Jurkat, Clone E6-1 (cell line): ENCODE measurements at regions not wholly inside any gene's neighbourhood (a gene's known extent, or its start where the extent isn't known, plus 50 kb on each side); places are given as distances from the start of the nearest gene placed in this dataset.
"Not testable (repeated sequence)": the region's sequence is repeated elsewhere in the genome, so short reads cannot be mapped to it uniquely, and the experiment has no call there.

Source experiments
- DNase-seq: peaks from one replicate; pipeline ENCODE4 v3.0.0-alpha.2; 2011; ENCODE audit warnings: low read depth, low spot score
- H3K4me3 ChIP-seq: 2 replicates; pipeline ENCODE4 v1.5.1; 2011; ENCODE audit warnings: mild to moderate bottlenecking, low read length, control low read depth, moderate library complexity

DNA sequence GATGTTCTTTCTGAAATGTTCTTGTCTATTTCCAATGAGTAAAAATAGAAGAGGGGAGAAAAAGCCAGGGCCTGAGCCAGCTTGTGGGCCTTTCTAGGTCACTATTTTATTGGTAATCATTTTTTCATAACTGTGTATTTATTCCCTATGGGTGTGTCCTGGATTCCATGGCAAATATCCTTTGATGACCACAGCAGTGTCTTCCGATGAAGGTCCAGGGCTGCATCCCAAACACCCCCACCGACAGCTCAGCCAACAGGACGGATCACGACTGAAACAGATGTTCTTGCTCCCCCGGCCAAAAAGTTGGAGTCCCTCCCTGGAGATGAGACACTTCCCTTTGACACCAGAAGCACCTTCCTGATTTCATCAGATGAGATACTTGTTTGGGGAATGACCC lies 105.4 kb upstream of the PLEKHG1 start:
- DNase-seq: no peak
- H3K4me3 ChIP-seq: no peak overlapping the region

DNA sequence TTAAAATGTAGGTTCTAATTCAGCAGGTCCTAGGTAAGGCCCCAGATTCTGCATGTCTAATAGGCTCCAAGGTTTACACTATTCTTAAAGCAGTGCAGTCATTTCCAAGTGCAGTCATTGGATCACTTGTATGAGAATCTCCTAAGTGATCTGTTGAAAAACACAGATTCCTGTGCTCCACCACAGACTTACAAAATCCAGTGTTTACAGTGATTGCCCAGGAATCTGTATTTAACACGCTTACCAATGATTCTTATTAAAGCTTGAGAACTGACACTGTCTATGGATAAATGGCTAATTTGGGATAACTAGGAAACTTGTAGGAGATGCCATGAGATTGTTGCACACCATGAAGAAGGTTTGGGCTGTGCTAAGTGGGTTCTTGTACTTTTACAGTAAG lies 104.6 kb upstream of the PLEKHG1 start:
- no peak for DNase-seq
- no peak overlapping the region for H3K4me3 ChIP-seq

DNA sequence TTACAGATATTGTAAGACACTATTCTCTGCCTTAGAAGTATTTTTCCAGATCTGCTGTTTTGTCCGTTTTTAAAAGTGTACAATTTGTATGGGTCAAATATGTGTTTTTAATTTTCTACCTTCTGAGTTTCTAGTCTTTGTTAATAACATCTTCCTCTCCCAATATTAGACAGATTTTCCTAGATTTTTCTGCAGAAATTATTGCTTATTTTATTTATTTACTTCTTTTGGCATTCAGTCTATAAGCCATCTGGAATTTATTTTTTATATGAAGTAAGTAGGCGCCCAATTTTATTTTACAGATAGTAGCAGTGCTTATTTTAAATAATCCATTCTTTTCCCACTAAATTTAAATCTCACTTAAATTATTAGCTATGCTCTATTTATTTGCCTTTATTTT lies 103.1 kb upstream of the PLEKHG1 start:
- H3K4me3 ChIP-seq: no peak overlapping the region
- no peak for DNase-seq

DNA sequence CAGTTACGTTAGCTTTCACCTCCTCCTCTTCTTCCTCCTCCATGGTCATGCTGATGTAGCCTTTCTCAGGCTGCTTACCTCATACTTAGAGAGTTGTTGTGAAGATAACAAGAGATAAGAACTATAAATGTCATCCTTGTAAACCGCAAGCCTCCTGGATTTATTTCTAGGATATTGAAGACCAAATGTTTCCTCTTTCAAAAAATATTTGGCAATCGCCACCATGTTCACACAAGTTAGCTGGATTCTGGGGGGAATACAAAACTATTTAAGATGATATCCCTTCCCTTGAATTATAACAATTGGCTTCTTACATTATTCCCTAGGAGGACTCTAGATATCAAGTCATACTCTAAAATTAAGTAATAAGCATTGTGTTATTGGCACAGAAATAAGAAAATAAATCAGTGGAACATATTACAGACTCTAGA lies 99.8 kb upstream of the PLEKHG1 start:
- DNase-seq: no peak
- no peak overlapping the region for H3K4me3 ChIP-seq

DNA sequence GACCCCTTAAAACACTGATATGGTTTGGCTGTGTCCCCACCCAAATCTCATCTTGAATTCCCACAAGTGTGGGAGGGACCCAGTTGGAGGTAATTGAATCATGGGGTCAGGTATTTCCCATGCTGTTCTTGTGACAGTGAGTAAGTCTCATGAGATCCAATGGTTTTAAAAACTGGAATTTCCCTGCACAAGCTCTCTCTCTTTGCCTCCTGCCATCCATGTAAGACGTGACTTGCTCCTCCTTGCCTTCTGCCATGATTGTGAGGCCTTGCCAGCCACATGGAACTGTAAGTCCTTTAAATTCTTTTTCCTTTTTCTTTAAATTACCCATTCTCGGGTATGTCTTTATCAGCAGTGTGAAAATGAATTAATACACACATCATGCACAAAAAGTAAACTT lies 99.1 kb upstream of the PLEKHG1 start:
- not testable (repeated sequence) for H3K4me3 ChIP-seq

DNA sequence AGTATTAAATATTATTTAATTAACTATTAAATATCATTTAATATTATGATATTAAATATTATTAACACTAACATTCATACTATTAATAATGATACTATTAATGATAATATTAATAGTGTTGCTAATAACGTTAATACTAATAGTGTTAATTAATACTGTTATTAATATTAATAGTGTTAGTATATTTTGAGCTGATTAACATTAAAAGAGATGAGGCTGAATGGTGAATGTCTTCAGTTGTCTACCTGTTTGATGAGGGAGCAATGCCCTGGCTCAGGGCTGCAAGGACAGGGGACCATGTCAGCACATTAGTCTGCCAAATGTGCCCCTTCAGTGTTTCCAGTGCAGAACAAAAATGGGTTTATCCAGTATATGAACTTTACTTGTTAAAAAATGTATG lies 96.6 kb upstream of the PLEKHG1 start:
- no peak for DNase-seq
- H3K4me3 ChIP-seq: no peak overlapping the region

More for the DNA sequence above, 99.1 kb upstream of the PLEKHG1 start:
- not testable (repeated sequence) for DNase-seq

DNA sequence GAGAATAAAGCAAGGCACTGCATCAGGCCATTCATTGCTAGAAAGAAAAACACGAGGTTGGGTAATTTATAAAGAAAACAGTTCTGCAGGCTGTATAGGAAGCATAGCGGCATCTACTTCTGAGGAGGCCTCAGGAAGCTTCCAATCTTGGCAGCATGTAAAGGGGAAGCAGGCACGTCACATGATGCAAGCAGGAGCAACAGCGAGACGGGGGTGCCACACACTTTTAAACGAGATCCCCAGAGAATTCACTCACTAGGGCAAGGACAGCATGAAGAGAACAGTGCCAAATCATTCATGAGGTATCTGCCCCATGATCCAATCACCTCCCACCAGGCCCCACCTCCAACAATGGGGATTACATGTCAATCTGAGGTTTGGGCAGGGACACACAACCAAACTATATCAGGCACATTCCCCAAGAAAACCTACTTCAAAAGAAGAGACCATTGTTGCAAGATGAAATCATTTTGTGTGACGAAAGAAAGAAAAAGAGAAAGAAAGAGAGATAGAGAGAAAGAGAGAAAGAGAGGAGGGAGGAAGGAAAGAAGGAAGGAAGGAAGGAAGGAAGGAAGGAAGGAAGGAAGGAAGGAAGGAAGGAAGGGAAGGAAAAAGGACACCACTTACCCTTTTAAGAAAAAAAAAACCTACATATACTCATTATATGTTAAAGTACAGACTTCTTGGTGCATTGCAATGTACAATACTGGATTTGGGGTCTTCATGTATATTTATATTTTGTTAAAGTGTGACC lies 95.9 kb upstream of the PLEKHG1 start:
- no peak for DNase-seq
- no peak overlapping the region for H3K4me3 ChIP-seq

DNA sequence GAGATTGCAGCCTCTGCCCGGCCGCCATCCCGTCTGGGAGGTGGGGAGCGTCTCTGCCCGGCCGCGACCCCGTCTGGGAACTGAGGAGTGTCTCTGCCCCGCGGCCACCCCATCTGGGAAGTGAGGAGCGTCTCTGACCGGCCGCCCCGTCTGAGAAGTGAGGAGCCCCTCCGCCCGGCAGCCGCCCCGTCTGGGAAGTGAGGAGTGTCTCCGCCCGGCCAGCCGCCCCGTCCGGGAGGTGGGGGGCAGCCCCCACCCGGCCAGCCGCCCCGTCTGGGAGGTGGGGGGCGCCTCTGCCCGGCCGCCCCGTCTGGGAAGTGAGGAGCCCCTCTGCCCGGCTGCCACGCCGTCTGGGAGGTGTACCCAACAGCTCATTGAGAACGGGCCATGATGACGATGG lies 92.3 kb upstream of the PLEKHG1 start:
- not testable (repeated sequence) for H3K4me3 ChIP-seq

DNA sequence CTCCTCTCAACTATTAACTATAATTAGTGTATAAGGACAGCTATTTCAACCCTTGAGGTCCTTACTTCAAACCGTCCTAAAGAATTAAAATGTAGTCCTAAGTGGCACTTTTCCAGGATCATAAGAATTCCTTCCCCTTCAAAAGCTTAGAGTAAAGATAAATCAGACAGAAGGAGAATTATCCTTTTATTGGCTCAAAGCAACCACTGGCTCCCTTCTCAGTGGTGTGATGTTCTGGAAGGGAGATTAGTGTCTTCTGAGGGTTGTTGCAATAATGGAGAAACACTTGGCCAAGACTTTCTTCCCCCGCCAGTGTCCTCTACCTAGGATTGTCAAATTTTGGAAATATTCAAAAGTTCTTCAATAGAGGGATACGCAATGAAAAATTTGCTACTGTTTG lies 89.1 kb upstream of the PLEKHG1 start:
- H3K4me3 ChIP-seq: no peak overlapping the region
- no peak for DNase-seq

More for the DNA sequence above, 92.3 kb upstream of the PLEKHG1 start:
- DNase-seq: not testable (repeated sequence)

DNA sequence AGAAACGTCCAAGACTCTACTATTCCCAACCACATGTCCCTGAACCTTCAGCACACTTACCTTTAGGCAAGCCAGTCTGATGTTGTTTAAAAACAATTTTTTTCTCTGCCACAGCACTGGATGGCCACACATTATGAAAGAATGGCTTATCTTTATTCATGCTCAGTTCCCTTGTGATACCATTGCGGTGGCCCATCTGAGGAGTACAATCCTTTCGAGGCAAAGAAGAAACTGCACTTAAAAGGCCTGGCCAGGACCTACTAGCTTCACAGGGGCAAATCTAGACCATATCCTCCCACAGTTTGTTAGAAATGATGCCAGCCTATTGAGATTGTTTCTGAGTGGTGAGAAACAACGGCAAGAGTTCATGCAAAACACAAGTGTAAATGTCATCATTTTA lies 88.4 kb upstream of the PLEKHG1 start:
- DNase-seq: no peak
- no peak overlapping the region for H3K4me3 ChIP-seq

DNA sequence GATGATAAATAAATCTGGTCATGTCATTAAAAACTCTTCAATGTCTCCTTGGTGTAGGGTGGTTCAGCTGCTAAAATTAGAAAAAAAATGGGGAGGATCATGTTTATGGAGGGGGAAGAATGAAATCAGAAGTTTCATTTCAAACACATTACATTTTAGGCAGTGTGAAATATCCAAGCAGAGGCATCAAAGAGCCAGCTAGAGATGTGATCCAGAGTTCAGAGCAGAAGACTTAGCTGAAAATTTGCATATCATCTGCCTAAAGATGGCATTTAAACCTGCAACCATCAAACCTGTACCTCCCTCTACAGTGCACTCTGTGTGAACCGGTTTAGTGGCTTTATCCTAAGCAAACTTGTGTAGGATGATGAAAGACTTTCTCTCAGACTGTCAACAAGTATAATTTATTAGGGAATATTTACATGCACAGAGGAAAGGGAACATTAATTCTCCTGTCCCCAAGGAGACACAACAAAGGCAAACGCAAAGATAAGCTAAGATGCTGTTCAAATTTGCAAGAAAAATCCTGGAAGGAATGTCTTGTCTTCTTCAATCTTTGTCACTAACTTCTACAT lies 84.8 kb upstream of the PLEKHG1 start:
- no peak for DNase-seq

DNA sequence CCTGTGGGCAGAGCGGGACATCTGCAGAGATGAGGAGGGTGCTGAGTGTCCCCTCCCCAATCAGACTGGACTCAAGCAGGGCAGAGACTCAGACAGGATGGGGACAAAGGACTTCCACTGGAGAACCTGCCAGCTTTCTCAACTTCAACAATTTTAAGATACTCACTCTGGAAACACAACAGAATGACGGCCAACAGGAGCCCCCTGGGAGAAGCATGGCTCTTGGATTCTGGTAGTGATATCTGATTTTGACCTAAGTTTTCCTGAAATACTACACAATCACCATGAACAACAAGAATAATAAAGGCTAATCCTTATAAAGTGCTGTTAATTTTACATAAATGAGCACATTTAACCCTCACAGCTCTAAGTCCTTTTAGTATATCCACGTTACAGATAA lies 83.5 kb upstream of the PLEKHG1 start:
- no peak overlapping the region for H3K4me3 ChIP-seq
- DNase-seq: no peak

More for the DNA sequence above, 84.8 kb upstream of the PLEKHG1 start:
- no peak overlapping the region for H3K4me3 ChIP-seq

DNA sequence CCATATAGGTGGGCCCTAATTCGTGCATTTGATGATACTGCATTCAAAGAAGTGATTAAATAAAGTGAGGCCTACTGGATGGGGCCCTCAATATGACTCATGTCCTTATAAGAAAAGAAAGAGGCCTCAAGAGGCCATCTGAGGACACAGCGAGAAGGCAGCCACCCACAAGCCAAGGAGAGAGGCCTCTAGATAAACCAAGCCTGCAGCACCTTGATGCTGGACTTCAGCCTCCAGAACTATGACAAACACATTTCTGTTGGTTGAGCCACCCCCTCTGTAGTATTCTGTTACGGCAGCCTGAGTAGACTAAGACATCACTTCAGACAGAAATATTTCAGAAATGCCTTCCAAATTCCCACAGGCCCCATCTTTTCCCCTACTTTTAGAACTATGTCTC lies 82.5 kb upstream of the PLEKHG1 start:
- no peak for DNase-seq
- H3K4me3 ChIP-seq: no peak overlapping the region

DNA sequence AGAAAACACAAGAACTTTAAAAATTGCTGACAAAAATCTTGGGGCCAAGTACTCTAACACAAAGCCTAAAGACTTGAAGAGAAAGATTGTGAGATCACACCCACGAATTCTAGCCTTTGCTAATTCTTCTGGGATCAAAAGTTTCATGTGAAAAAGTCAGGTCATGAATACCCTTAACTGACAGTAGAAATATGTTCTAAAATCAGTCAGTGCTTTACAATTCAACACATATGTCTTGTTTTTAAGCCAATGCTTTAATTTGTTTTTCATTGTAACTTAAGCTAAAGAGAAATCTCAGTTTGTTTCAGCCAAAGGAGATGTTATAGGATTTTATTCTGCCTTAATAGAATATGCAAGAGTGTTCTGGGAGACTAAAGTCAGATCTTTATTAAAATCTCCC lies 78.2 kb upstream of the PLEKHG1 start:
- DNase-seq: no peak
- H3K4me3 ChIP-seq: no peak overlapping the region

DNA sequence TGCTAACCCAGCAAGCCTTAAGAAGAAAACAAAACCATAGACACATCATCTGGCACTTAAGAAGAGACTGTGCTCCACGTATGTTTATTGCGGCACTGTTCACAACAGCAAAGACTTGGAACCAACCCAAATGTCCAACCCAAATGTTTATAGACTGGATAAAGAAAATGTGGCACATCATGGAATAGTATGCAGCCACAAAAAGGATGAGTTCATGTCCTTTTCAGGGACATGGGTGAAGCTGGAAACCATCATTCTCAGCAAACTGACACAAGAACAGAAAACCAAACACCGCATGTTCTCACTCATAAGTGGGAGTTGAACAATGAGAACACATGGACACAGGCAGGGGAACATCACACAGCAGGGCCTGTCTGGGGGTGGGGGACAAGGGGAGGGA lies 76.5 kb upstream of the PLEKHG1 start:
- not testable (repeated sequence) for H3K4me3 ChIP-seq, DNase-seq

DNA sequence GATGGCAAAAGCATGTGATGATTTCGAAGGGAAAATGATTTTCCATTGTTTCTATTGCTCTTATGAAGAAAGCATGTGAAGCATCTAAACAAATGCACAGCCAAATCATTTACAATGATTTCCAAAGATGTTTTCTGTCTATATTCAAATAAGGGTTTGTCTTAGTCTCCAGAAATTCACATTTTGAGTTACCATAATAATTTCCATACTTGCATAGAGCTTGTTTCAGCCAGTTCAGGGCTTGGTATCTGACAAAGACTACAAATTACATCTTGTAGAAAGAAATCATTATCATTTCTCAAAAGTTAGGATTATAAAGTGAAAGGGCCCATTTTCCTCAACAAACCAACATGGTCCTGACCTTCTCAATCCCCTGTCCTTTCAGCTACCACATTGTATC lies 74.4 kb upstream of the PLEKHG1 start:
- no peak overlapping the region for H3K4me3 ChIP-seq
- no peak for DNase-seq

DNA sequence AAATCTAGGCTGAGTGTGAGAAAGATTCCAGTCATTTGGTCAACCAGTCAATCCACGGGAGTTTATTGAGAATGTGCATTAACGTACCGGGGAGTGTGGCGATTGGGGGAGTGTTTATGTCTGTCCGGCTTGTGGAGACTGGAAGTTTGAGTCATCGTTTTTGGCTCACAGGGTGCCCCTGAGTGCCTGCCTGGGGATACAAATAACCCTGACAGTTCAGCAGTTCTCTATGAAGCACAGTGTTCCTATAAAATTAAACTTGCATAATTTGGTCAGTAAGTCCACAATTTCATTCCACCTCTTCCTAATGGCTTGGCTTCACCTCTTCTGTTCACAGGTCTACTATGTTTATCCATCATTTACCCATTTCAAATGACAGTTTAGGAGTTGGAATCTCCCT lies 72.6 kb upstream of the PLEKHG1 start:
- no peak overlapping the region for H3K4me3 ChIP-seq
- DNase-seq: no peak

DNA sequence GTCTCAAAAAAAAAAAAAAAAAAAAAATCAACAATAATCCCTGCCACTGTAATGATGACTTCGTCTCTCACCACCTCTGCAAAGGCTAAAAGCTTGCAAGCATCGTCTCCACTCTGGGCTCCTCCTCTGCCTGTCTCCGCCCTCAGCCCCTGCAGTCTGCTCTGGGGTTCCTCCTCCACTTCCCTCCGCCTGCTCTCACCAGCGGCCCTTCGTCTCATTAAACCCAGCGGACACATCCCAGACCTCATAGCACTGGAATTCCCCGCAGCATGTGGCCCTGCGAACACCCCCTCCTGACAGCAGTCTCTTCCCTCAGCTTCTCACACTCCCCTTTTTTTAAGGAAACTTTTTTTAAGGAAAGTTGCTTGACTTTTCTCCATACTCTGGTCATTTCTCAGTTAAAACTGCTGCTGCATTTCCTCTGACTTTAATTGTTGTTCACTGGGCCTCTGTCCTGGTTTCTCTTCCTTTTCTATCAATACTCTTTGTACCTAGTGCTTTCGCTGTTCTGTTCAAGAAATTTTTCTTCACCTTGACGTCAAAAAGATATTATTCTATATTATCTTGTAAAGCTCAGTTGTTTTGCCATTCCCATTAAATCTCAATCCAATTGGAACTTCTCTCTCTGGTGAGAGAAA lies 70.9 kb upstream of the PLEKHG1 start:
- DNase-seq: no peak

DNA sequence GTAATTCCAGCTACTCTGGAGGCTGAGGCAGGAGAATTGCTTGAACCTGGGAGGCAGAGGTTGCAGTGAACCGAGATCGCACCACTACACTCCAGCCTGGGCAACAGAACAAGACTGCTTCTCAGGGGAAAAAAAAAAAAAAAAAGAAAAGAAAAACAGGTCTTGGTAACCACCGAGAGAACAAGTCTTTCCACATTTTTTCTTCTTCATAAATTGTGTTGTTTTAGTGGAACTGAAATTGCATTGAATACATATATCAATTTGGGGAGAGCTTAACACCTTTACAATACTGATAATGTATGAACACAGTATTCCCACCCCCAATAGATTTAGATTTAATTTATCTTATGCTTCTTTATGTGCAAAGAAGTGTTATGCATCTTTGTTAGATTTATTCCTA lies 70.0 kb upstream of the PLEKHG1 start:
- DNase-seq: no peak
- no peak overlapping the region for H3K4me3 ChIP-seq

More for the DNA sequence above, 70.9 kb upstream of the PLEKHG1 start:
- H3K4me3 ChIP-seq: no peak overlapping the region

DNA sequence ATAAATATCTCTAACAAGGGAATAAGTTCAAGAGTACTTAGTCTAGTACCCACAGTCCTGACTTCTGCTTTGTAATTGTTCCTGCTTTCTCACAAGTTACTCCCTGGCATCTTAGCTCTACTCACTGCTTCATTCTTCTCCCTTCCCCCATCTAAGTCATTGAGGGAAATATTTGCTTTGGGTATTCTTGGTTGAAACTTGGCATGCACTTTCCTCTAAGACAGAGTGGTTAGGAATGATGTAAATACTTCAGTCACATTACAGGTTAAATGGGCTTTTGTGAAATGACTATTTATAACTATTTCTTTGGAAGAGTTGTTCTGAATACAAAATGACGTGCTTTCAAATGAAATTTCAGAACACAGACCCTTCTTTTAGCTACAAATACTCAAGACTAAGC lies 67.7 kb upstream of the PLEKHG1 start:
- no peak overlapping the region for H3K4me3 ChIP-seq
- no peak for DNase-seq

DNA sequence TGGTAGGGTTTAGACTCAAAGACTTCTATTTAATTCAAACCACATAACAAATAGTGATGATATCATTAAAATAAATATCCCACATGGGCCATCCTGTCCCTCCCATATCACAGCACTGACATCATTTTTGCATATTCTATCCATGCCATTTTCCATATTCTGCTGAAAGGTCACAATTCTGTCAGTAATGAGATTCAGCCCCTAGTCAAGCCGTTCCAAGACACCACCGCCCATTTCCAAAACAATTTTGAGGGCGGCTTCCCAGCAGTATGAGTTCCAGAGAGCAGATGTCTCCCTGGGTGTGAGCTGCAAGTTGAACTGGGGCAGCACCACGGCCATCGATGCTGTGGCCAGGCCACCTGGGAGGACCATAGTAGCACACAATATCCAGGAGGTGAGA lies 65.1 kb upstream of the PLEKHG1 start:
- DNase-seq: no peak
- no peak overlapping the region for H3K4me3 ChIP-seq
